RPMI7951 (cell line): ENCODE measurements at regions not wholly inside any gene's neighbourhood (a gene's known extent, or its start where the extent isn't known, plus 50 kb on each side); places are given as distances from the start of the nearest gene placed in this dataset.
A peak's percentile ranks its signal among the peaks of the same experiment; 100 is the strongest.
"Not testable (repeated sequence)": the region's sequence is repeated elsewhere in the genome, so short reads cannot be mapped to it uniquely, and the experiment has no call there.

Experiments used
- DNase-seq: peaks from one replicate; pipeline ENCODE4 v3.0.0-alpha.2; 2012; ENCODE audit warnings: low read depth

GRCh38 chr11:134978388-134979088, 566.5 kb upstream of the B3GAT1 start:
- no peak for DNase-seq

- DNase-seq = no peak
Observed at GRCh38 chr11:134976551-134976950, 564.5 kb upstream of the B3GAT1 start.

GRCh38 chr11:134975866-134976376, 563.9 kb upstream of the B3GAT1 start:
- DNase-seq = no peak

DNA sequence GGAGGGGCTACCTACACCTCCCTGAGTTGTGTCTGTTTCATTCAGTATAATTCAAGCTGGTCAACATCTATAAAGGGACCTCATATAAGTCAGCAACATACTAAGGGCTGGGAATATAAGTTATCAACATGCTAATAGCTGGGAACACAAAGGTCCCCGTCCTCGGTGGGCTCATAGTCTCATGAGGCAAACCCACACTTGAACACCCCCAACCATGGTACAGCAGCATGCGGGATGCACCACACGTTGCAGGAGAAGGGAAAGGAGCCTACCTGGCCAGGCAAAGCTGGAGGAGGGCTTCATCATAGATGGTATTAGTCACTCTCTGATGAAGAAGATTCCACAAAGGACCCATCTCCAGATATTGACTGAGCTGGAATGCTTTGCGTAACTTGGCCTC, 561.8 kb upstream of the B3GAT1 start:
- DNase-seq = no peak

DNA sequence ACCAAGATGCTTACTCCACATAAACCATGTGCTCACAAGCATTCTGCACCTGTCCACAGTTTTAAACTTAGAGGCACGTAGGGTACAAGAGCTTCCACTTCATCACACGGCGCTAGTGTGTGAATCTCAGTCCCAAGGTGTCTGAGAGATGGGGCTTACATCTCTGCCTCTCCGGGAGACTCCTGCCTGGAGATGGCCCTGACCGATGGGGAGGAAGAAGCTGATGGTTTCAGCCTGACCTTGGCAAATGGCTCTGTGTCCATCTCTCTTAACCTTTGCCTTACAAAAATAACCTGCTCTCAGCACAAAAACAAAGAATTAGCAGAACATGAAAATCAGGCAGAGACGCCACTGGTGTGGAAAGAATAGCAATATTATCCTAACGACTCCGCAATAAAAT, 559.3 kb upstream of the B3GAT1 start:
- DNase-seq = no peak

DNA sequence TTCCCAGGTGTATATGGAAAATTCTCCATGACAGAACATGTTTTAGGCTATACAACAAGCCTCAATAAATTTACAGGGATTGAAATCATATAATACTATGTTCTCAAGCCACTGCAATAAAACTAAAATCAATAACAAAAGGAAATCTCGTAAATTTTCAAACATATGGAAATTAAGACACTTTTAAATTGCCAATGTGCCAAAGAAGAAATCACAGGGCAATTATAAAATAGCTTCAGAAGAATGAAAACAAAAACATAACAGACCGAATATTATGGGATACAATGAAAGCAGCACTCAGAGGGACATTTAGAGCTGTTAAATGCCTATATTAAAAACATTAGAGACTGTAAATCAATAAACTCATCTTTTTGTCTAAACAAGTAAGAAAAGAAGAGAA, 555.7 kb upstream of the B3GAT1 start:
- no peak for DNase-seq

DNA sequence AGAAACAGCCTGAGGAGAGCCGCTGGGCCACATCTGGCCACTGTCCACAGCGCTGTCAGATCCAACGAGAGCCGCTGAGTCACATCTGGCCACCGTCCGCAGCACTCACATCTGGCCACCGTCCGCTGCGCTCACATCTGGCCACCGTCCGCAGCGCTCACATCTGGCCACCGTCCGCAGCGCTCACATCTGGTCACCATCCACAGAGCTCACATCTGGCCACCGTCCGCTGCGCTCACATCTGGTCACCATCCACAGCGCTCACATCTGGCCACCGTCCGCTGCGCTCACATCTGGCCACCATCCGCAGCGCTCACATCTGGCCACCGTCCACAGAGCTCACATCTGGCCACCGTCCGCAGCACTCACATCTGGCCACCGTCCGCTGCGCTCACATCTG, 549.3 kb upstream of the B3GAT1 start:
- DNase-seq = not testable (repeated sequence)

DNA sequence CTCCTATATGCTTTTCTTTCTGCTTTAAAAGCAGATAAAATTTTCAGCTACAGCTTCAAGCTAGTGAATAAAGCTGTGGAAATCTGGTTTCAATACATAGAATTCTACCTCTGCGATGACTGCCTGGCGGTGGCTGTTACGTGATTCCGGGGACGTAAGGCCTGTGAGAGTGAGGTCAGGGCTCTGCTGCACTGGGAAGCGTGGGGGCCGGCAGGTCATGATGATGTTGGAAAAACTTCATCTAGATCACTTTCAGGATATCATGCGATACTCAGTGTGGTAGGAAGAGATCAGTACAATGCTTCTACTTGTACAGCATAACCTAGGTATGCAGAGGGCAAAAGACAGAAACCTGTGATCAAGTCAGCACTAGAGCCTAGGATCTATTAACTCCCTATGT, 546.8 kb upstream of the B3GAT1 start:
- no peak for DNase-seq

DNA sequence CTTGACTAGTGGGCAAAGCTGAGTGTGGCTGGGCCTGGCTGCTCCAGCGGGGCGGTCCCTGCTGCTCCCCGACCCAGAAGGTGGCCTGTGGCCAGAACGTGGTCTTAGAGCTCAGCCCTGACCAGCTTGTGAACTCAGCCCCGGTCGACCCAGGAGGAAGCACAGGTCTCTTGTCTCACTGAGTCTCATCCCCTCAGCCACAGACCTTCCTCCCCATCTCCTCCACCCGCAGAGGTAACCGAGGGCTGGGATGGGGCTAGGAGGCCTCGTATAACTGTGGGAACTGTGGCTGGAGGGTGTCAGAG, 546.2 kb upstream of the B3GAT1 start:
- no peak for DNase-seq

DNA sequence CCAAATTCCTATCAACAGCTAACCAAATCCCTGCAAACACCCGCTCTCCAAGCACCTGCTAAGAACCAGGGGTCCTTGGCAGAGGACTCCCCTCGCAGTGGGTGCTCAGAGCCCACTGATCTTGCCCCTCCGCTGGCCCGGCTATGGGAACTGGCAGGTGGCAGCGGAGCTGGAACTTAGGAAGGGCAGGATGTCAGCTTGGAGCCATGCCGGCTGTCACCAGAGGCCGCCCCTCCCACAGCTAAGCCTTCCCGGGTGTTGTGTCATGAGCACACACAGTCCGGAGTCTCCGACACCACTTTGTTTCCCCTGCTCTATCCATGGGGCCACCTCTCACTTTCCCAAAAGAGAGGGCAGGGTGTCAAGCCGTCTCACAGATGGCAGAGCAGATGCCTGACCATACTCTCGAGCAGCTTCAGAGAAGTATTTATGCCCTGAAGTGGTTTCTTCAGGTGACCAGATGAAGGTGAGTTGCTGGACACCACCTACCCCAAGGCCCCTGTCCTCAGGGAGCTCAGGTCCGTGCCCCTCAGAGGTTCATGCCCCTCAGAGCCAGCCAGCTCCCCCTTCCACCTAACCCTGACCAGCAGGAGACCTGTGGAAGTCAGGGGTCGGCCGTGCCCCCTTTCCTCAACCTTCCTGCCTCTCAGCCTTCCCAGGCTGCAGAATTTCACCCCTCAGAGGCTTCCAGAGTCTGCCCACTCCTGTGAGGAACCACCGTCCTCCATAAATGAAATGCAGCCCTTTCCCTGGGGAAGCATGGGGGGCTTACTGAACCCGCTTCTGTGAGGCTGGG, 545.7 kb upstream of the B3GAT1 start:
- no peak for DNase-seq

- DNase-seq = no peak
Observed at GRCh38 chr11:134956450-134957210, 544.6 kb upstream of the B3GAT1 start.

GRCh38 chr11:134955970-134956369, 543.9 kb upstream of the B3GAT1 start:
- not testable (repeated sequence) for DNase-seq

DNA sequence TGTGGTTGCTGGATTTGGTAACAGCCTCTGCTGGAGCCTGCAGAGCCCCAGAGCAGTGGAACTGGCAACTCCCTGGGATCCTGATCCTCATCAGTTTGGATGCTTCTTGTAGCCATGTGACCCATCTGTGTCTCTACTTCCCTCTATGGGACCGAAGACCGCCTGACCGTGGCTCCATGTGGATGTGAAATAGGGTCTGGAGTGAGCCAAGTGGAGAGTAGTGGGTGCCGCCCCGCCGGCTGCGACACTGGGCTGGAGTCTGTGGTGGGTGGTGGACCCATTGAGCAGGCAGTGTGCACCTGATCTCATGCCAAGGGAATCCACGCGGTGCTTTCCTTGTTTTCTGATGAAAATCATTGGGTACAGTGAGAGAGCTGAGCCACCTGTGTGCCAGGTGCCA, 543.2 kb upstream of the B3GAT1 start:
- no peak for DNase-seq

DNA sequence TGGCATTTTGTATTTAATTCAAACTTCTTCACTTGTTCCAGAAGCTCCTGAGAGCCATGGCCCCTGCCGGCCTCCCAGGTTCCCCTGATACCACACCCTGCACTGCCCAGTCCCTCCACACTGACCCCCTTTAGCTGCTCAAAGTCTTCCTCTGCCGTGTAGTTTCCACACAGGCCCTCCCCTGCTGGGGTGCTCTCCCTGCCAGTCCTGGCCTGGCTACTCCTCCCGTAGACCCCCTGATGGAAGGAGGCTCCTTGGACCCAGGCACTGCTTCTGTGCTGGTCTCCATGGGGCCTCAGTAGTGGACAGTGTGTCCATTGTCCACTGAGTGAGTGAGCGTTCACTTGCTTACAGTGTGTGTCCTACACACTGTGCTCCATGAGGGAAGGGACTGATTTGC, 542.4 kb upstream of the B3GAT1 start:
- not testable (repeated sequence) for DNase-seq

GRCh38 chr11:134953417-134953970, 541.5 kb upstream of the B3GAT1 start:
- DNase-seq = not testable (repeated sequence)

DNA sequence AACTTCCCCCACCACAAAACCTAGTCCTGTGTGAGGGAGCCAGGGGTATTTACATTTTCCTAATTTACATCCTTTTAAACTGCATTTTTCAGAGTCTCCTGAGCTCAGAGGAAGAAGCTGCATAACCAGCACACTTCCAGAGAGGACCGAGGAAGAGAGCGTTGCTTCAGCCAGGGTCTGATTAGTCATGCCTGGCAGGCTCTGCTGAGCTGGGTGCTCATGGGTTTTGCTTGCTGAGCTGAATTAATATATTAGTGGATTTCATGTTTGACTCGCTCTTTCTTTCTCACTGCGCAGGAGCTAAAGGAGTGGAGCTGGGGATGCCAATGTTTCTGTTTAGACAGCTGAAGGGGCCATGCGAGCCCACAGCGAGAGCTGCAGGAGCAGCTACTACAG, 539.3 kb upstream of the B3GAT1 start:
- DNase-seq = peak; percentile 73

DNA sequence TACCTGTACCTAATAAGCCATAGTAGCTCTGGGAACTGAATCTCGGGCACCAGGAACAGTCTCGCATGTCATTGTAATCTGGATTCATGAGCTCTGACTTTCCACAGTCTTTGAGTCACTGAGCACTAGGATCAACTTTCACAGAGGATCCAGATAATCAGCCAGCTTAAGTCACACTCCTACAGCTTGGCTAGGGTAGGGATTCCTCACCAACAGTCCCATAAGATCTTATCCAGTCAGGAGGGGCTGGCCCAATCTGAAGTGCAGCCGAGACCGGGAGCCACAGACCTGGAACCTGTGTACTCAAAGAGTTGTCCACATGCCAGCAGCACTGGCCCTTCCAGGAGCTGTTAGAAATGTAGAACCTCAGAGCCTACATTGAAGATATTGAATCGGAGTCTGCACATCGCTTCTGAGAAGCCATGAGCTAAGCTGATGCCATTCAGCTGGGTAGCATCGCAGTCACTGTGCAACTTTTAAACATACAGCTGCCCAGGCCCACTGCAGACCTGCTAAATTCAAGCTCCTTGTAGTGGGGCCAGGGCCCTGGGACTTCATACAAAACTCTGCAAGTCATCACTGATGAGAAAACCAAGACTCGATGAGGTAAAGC, 538.8 kb upstream of the B3GAT1 start:
- peak; percentile 82 for DNase-seq

- peak; percentile 97 for DNase-seq
Observed at GRCh38 chr11:134949121-134950090, 537.4 kb upstream of the B3GAT1 start.

- no peak for DNase-seq
Observed at GRCh38 chr11:134947556-134947955, 535.5 kb upstream of the B3GAT1 start.

GRCh38 chr11:134945993-134946392, 534.0 kb upstream of the B3GAT1 start:
- no peak for DNase-seq

DNA sequence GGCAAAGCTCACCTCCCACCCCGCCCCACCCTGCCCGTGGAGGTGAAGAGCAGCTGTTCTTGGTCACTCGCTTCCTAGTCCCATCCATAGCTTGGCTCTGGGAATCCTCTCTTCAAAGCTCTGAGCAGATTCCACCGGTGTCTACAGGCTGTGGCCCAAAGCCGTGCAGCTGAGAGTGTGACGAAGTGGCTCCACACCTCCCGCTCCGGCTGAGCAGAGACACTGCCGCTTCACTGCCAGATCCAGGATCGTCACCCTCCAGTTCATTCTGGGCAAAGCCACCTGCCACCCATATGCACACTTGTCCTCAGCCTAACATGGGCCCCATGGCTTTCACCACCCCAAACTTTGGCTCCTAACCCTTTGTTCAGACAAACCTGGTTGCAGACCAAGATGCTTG, 532.9 kb upstream of the B3GAT1 start:
- no peak for DNase-seq
